Mucosa of descending colon (tissue), 3 donors: ENCODE measurements at regions not wholly inside any gene's neighbourhood (a gene's known extent, or its start where the extent isn't known, plus 50 kb on each side); places are given as distances from the start of the nearest gene placed in this dataset.

Experiments
- ATAC-seq: fragments of 200-7000 bp; cut with Tn5 transposase; one replicate; pipeline ENCODE4 v1.9.1; 2020; ENCODE audit warnings: mild to moderate bottlenecking, moderate library complexity
- DNase-seq, 3 donors: peaks; one replicate each; pipeline ENCODE4 v3.0.0-alpha.2; 2020
- H3K36me3 ChIP-seq: fragments of 200-600 bp; one replicate; pipeline ENCODE4 v1.8.0; 2021; ENCODE audit warnings: low read depth, mild to moderate bottlenecking
- H3K4me1 ChIP-seq: fragments of 200-600 bp; one replicate; pipeline ENCODE4 v1.8.0; 2021; ENCODE audit warnings: low read depth, mild to moderate bottlenecking
- H3K4me3 ChIP-seq: fragments of 200-600 bp; one replicate; pipeline ENCODE4 v1.8.0; 2021; ENCODE audit warnings: mild to moderate bottlenecking
- H3K9me3 ChIP-seq: fragments of 200-600 bp; one replicate; pipeline ENCODE4 v1.8.0; 2021; ENCODE audit warnings: mild to moderate bottlenecking
- CTCF ChIP-seq: fragments of 200-600 bp; IDR thresholded peaks from one replicate; pipeline ENCODE4 v1.8.0; 2022; ENCODE audit warnings: antibody characterized with exemption, mild to moderate bottlenecking
- intact Hi-C, 2 donors: fragments of 100-400 bp; cut with DNase I in 1 of 2; cut with micrococcal nuclease in 1 of 2; formaldehyde crosslinking; loops; one replicate each; pipeline versions ENCODE4 v1.11.0 to v1.11.1; 2022; cut with DNase I, micrococcal nuclease
- donor health status: DM: no; HTN: no; CAD: no; lungs with moderate emphysema.
- donor health status: DM: no; HTN: no; CAD: no.
- donor health status: DM: no; HTN: yes; CAD: no.

DNA sequence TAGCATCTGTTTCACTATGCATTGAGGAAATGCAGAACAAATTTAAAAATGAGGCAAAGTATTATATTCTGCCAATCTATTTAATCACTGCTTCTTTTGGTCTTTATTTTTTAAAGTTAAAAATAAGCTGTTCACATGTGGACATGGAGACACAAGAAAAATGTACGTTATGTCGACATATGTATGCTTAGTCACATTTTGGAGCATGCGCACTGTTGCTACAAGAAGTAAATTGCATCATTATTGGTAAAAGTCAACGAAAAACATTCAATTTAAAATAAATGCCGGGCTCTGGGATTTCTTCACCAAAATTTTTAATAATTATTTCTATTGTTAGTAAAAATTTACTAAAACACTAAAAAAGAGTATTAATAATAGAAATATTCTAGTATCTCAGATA is 876.3 kb upstream of the CTNND2 start:
- H3K4me3 ChIP-seq, result no peak overlapping the region
- intact Hi-C loops, result no loop called here
- H3K9me3 ChIP-seq, result peaks cover 31% of the 10 kb centered on the region
- no peaks in the 10 kb centered on the region for H3K36me3 ChIP-seq
- no peak for TF ChIP-seq CTCF
- no peak for ATAC-seq
- H3K4me1 ChIP-seq, result no peaks in the 10 kb centered on the region
- no peak for DNase-seq

DNA sequence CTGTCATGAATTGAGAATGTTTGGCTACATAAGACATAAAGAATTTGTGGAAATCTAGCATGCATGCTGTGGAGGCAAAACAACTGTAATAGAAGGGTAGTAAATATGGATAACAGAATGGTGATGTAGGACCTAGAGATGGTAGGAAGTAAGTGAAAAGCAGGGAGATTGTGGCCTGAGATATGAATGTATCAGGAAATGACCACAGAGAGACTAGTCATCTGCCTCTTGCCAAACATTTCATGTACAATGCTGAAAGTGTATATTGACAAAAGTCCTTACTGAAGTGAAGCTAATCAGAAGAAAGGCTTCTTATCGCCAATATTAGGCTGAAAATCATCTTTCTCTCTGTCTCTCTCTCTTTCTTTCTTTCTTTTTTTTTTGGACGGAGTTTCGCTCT is 873.1 kb upstream of the CTNND2 start:
- no peak for DNase-seq
- Histone ChIP-seq H3K4me1 (no peaks in the 10 kb centered on the region), H3K4me3 (no peak overlapping the region), H3K36me3 (no peaks in the 10 kb centered on the region), H3K9me3 (peaks cover 24% of the 10 kb centered on the region)
- intact Hi-C loops, result no loop called here
- no peak for ATAC-seq
- TF ChIP-seq CTCF, result no peak

DNA sequence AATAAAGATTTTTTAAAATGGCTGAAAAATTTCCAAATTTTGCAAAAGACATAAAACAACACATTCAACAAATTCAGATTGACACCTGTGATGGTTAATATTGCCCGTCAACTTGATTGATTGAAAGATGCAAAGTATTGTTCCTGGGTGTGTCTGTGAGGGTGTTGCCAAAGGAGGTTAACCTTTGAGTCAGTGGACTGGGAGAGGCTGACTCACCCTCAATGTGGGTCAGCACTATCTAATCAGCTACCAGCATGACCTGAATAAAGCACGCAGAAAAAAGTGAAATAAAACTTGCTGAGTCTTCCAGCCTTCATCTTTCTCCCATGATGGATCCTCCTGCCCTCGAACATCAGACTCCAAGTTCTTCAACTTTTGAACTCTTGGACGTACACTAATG is 868.0 kb upstream of the CTNND2 start:
- no peaks in the 10 kb centered on the region for H3K36me3 ChIP-seq
- no peak for TF ChIP-seq CTCF
- intact Hi-C loops, result no loop called here
- H3K4me3 ChIP-seq, result no peak overlapping the region
- peaks cover 24% of the 10 kb centered on the region for H3K9me3 ChIP-seq
- DNase-seq (no peak), ATAC-seq (no peak)
- H3K4me1 ChIP-seq, result no peaks in the 10 kb centered on the region

DNA sequence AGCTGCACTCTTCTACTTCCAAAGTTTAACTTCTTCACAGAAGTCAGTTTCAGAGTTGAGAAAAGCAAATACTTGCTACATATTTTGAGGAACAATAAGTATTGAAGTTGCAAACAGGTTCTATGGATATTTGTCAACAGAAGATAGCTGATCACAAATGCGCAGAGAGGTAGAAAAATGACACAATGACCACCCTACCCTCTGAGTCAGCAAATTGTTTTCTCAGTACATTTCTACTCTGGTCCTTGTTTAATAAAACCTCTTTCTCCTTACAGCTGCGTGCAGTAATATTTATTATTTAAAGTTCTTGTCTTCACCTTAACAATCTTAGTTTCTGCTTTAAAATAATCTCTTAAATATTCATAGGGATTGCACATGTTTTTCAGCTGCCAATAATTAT is 855.1 kb upstream of the CTNND2 start:
- Histone ChIP-seq H3K4me3 (no peak overlapping the region), H3K36me3 (no peaks in the 10 kb centered on the region), H3K9me3 (peaks cover 20% of the 10 kb centered on the region), H3K4me1 (no peaks in the 10 kb centered on the region)
- intact Hi-C loops, result no loop called here
- TF ChIP-seq CTCF, result no peak
- ATAC-seq (no peak), DNase-seq (no peak)

- no peak for ATAC-seq
- TF ChIP-seq CTCF, result no peak
- no peak for DNase-seq
- Histone ChIP-seq H3K4me1 (no peaks in the 10 kb centered on the region), H3K4me3 (no peak overlapping the region), H3K36me3 (no peaks in the 10 kb centered on the region), H3K9me3 (peaks cover 27% of the 10 kb centered on the region)
- intact Hi-C loops, result no loop called here
Measured at GRCh38 chr5:12757035-12757434, 852.8 kb upstream of the CTNND2 start.

DNA sequence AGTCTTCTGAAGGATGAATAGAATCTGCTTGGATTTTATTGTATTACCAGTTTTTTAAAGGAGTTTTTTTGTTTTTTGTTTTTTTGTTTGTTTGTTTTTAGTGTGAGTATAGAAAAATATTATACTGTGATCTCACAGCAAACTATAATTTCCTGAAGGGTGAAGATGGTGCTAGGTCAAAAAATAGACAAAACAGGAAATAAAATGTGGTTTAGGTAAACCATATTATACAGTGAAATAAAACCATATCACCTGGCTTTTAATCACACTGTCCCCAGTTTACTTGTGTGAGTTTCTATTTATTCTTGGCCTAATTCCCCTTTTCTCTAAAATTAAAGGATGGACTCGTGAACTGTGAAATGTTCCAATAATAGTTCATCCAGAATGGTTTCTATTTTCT is 841.3 kb upstream of the CTNND2 start:
- H3K4me3 ChIP-seq, result no peak overlapping the region
- intact Hi-C loops, result no loop called here
- no peaks in the 10 kb centered on the region for H3K4me1 ChIP-seq
- TF ChIP-seq CTCF, result no peak
- no peaks in the 10 kb centered on the region for H3K36me3 ChIP-seq
- no peak for ATAC-seq
- DNase-seq, result no peak
- H3K9me3 ChIP-seq, result peaks cover 38% of the 10 kb centered on the region
